LNCaP clone FGC (cell line): ENCODE measurements at regions not wholly inside any gene's neighbourhood (a gene's known extent, or its start where the extent isn't known, plus 50 kb on each side); places are given as distances from the start of the nearest gene placed in this dataset.

Source experiments
- DNase-seq: peaks from one replicate; pipeline ENCODE4 v3.0.0-alpha.2; 2011; ENCODE audit warnings: low read depth
- H3K4me3 ChIP-seq: 2 replicates; pipeline ENCODE4 v1.5.1; 2011; ENCODE audit warnings: mild to moderate bottlenecking, low read depth, low read length, control low read depth
- TF ChIP-seq, protein P1 (sequence below): IDR thresholded peaks from 2 replicates; pipeline ENCODE4 v1.5.1; 2012; ENCODE audit warnings: mild to moderate bottlenecking; ENCODE audit not compliant: control insufficient read depth, insufficient read depth; ENCODE audit errors: extremely low read depth

DNA sequence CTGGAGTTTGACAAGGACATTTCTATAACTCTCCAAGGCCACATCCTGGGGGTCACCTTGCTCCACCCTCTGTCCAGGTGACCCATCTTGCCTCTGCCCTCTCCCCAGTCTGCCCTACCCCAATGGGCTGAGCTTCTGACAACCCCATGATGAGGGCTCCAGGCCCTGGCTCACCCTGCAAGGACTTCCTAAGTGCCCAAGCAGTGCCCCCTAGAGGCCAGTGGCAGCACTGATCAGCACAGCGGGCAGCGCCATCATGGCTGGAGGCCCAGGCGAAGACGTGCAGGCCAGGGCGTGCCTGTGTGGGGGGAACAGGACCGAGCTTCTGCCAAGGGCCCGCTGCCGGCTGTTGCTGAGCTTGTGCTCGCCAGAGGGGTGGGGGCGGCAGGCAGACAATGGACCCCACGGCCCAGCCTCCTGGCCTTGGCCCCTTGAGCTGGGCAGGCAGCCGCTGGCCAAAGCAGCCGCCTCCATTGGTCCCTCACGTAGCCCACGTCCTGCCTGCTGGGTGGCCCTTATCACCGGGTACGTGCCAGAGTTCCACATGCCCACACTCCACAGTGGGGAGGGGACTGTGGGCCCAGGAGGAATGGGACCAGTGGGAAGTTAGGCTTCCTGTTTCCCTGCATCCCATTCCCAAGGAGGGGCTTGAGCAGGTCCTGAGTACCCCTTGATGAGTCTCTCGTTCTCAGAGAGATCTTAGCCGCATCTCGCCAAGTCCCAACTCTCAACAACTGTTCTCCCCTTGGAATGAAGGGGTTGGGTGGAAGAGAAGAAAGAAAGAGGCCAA lies 64.3 kb downstream of the MRPL14 start:
- DNase-seq, result no peak
- TF ChIP-seq, protein P1, sequence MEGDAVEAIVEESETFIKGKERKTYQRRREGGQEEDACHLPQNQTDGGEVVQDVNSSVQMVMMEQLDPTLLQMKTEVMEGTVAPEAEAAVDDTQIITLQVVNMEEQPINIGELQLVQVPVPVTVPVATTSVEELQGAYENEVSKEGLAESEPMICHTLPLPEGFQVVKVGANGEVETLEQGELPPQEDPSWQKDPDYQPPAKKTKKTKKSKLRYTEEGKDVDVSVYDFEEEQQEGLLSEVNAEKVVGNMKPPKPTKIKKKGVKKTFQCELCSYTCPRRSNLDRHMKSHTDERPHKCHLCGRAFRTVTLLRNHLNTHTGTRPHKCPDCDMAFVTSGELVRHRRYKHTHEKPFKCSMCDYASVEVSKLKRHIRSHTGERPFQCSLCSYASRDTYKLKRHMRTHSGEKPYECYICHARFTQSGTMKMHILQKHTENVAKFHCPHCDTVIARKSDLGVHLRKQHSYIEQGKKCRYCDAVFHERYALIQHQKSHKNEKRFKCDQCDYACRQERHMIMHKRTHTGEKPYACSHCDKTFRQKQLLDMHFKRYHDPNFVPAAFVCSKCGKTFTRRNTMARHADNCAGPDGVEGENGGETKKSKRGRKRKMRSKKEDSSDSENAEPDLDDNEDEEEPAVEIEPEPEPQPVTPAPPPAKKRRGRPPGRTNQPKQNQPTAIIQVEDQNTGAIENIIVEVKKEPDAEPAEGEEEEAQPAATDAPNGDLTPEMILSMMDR, result peak; percentile 31; the same call in 1 of the 2 replicates
- H3K4me3 ChIP-seq, result no peak overlapping the region

DNA sequence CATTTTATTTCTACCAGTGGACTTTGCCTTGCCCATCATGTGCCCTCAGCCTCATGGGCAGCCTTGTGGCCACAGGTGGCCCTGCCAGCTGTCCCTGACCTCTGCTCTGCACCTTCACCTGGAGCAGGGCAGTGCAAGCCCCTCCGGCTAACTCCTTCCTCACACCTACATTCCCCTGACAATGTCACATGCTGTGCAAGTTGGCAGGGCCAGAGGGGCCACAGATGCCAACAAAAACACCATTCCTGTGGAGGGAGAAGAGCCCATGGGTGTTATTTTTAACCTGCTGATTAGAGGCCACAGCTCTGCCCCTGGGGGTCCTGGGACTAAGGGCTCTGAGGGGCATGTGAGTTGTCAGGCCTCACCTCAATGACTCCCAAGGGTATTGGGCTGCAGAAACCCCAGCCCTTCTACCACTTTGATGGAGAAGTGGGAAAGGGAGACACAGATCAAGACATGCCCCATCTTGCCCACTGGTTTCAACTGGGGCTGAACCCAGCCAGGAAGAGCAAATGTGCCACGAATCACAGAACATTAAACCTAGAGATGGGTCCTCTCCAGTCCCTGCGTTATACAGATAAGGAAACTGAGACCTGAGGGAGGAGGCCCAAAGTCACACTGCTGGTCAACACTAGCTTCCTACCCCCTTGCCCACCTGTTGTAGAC lies 65.0 kb downstream of the MRPL14 start:
- no peak for DNase-seq
- TF ChIP-seq, protein P1, result no peak

DNA sequence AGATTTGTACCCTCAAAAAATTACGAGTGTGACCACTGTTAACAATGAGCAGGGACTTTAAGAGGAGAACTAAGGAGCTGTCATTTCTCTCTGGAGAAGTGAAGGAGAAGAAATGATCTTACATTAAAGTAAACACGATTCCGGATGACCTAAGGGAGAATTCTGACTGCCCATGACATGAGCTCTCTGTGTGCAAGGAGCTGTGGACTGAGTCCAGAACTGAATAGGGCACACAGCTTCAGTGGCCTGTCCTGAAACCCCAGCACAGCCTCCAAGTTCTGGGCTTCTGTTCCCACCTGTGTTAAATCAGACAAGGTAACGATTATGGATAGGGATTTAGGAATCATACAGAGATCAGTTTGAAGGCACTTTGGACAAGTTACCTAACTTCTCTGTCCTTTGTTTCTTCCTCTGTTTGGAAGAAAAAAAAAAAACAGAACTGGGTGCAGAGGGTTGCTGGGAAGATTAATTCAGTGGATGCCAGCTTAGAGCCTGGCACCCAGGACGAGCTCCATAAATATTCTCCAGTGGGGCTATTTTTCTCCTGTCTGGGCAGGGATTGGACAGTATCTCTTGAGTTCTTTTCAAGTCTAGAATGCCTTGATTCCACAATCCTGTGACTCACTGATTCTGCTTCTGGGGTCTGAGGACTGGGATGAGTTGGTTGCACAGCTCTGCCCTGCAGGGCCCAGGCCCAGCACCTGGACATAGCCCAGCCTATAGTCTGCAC lies 65.7 kb downstream of the MRPL14 start:
- DNase-seq, result no peak
- TF ChIP-seq, protein P1, result no peak
- H3K4me3 ChIP-seq, result no peak overlapping the region

More for the DNA sequence above, 65.0 kb downstream of the MRPL14 start:
- H3K4me3 ChIP-seq, result no peak overlapping the region

DNA sequence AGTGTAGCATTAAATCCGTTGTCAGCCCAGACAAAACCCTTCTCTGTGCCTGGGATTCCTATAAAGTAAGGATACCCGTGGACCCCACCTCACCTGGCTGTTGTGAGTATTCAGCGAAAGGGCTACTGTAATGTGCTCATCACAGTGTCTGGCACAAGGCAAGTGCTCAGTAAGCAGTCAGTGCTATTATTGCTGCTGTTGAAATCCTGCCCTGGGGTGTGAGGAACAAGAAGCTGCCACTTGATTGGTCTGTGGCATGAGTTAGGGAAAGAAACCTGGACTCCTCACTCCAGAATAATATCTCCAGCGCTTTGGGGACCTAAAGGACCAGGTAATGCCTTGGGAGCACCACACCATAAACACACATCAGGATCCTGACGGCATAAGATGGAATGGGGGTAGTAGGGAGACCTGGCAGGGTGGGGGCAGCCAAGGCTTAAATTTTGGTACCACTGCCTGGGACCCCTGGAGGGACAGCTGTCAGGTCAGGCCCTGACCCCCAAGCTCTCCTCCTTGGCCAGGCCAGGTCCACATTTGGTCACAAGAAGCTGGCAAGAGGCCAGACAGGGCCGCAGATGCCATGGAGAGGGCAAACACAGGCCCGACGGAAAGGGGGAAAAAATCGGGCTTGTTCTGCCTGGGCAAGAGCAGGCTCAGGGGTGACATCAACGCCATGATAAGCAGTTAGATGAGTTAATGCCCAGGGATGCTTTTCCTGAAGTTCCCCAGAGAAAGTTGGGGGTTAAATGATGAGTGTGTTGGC lies 66.5 kb downstream of the MRPL14 start:
- TF ChIP-seq, protein P1, result no peak
- no peak for DNase-seq
- H3K4me3 ChIP-seq, result no peak overlapping the region

DNA sequence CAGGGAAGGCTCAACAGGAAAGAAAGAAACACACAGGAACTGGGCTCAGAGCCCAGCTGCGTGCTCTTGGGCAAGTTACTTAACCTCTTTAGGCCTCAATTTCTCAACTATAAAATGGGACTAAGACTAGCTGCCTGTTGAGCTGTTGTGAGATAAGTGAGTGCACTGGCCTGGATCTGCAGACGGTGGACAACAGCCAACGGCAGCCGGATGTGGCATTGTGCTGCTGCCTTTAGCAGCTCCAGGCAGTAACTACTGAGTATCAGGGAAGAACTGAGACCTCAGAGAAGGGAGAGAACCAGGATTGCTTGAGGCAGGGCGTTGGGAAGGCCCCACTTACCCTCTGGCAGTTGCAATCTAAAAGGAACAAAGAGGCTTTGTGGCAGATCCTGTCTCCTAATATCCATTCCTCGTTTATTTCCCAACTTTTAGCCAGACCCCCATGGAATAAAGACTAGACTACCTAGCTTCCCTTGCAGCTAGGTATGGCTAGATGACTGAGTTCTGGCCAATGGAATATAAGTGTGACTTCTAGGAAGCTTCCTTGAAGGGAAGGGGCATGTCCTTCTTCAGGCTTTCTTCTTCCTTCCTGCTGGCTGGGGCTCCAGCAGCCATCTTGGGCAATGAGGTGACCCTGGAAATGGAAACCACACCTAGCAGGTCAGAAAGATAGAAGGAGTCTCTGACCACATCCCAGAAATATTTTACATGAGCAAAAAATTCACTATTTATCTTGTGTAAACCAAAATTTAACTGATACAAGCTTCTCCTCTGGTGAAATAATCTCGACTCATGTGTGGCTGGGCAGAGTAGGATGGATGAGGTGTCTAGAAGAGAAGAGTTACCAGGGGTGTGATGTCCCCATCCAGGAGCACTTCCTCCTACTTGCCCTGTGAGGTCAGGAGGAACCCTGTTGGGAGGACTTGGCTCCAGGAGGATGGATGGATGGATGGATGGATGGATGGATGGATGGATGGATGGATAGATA lies 67.6 kb downstream of the MRPL14 start:
- H3K4me3 ChIP-seq, result no peak overlapping the region
- no peak for DNase-seq
- TF ChIP-seq, protein P1, result no peak
